GM19023 (cell line): ENCODE measurements at regions not wholly inside any gene's neighbourhood (a gene's known extent, or its start where the extent isn't known, plus 50 kb on each side); places are given as distances from the start of the nearest gene placed in this dataset.

ENCODE experiments used
- ATAC-seq: cut with Tn5 transposase; IDR thresholded peaks from one replicate; pipeline ENCODE4 v1.9.1; 2021; ENCODE audit warnings: mild to moderate bottlenecking, moderate library complexity; ENCODE audit not compliant: unreplicated experiment

DNA sequence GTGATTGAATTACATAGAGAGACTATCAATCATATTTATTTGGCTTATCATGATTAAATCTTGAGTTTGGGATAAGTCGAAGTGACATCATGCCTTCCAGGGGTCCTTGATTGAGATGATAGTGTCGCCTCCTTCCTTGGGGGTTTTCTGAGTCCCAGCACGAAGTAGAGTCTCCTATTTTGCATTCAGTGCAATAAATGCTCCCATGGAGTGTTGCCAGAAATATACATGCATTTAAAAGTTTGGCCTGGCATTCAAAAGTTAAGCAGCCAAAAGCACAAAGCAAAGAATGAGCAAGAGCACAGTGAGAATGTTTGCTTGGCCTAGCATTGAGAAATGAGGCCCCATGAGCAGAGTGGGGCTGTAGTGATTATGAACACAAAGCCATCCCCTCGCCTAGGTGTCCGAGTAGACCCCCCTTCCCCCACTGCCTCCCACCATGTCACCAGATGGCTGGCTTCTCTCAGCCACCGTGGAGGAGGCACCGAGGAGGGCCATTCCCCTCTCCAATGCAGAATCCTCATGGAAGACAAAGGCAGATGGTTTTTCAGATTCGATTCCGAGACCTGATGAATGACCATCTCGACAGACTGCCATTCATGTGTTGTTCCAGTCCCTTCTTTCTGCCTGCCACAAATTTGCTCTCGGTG lies 58.8 kb upstream of the UBL3 start:
- no peak for ATAC-seq

DNA sequence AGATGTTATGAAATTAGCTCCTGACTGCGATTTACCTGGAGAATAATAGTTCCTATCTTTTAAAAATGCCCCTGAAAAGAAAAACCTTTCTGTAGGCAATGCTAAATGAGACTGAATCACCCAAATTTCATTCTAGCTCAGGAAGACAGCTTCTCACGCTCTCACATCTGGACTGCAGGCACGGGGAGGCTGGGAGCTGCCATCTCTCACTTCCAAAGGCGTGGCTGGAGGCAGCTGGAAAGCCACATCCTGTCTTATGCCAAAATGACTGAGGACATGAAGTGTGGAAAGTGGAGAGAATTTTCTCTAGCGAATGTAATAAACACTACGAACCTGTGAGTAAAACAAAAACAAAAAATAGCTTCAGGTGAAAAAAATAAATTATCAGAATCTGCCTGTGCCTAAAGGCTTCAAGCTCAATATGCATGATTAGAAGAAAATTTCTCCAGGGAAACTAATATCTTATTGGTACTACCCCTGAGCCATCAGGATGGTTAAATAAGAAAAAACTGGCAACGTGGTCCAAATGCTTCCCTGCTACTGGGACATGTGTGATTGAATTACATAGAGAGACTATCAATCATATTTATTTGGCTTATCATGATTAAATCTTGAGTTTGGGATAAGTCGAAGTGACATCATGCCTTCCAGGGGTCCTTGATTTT lies 58.1 kb upstream of the UBL3 start:
- no peak for ATAC-seq

DNA sequence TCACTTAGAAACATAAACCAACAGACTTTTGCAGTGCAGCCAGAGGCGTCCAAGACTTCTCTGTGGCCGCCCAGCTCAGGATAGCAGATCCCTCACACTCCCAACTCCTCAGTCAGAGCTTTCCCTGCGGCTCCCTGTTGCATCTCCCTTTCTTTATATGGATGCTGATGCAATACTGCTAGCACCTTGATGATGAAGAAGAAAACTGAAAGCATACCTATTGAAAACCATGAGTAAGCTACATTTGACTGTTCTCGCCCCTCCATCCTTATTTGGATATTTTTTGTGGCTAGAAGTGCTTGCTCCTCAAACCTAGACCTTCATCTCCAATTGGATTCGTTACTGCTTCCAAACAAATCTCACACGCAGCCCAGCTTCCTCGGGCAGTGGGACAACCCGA lies 57.3 kb upstream of the UBL3 start:
- ATAC-seq, result no peak

DNA sequence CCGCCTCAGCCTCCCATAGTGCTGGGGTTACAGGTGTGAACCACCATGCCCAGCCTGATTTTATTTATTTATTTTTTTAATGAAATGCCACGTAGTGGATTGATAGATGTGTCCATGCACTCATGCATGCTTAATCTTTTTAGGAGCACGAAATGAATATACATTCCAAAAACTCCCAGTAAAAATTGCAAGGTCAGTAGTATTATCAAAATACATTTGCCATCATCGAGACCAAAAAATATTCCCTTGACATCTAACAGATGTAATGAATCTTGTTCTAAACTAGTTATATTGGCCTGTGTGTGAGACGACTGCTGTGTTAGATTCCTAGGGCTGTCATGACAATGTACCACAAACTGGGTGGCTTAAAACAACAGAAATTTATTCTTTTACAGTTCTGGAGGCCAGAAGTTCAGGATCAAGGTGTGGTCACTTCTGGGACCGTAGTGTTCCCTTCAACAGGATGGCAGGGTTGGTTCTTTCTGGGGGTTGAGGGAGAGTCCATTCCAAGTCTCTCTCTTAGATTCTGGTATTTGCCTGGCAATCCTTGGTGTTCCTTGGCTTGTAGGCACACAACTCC lies 56.1 kb upstream of the UBL3 start:
- ATAC-seq, result no peak

DNA sequence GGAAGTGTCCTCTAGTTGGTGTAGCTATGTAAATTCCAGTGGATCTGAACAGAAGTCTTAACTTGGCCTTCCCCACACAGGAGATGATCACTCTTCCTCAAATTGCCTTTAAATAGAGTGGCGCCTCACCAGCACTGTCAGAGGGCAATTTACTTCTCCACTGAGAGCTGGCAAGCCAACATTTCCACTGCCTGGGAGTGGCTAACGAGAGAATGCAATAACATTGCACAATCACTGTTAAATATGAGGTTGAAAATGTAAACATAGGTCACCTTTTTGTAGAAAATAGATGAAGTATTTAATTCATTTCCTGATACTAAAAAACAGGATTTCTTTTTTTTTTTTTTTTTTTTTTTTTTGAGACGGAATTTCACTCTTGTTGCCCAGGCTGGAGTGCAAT lies 55.4 kb upstream of the UBL3 start:
- ATAC-seq, result no peak

DNA sequence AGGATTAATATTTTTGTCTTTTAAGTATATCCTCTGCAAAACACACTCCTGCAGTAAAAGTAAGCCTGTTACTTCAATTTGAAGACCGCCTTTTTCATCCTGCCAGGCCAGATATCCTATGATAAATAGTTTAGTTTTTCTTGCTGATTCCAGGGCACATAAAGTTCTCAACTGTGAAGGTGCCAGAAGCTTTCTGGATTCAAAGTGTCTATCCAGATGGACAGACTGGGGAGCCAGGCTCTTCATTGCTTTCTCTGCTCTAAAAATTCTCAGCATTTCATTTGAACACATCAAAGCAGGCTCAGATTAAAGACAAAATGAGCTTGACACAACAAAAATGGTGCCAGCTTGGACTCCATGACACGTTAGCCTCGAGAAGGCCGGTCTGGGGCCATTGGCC lies 53.6 kb upstream of the UBL3 start:
- no peak for ATAC-seq

DNA sequence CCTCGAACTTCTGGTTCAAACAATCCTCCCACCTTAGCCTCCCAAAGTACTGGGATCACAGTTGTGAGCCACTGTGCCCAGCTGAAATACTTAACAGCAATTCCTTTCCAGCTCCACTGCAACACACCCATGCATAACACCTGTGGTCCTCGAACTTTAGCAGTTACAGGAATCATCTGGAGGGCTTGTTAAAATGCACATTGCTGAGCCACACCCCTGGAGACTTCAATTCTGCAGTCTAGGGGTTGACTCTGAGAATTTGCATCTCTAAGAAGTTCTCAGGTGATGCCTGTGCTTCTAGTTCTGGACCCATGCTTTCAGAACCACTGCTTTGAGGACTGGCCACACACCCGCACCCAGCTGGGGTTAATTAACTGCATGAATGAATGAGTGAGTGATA lies 53.1 kb upstream of the UBL3 start:
- no peak for ATAC-seq

DNA sequence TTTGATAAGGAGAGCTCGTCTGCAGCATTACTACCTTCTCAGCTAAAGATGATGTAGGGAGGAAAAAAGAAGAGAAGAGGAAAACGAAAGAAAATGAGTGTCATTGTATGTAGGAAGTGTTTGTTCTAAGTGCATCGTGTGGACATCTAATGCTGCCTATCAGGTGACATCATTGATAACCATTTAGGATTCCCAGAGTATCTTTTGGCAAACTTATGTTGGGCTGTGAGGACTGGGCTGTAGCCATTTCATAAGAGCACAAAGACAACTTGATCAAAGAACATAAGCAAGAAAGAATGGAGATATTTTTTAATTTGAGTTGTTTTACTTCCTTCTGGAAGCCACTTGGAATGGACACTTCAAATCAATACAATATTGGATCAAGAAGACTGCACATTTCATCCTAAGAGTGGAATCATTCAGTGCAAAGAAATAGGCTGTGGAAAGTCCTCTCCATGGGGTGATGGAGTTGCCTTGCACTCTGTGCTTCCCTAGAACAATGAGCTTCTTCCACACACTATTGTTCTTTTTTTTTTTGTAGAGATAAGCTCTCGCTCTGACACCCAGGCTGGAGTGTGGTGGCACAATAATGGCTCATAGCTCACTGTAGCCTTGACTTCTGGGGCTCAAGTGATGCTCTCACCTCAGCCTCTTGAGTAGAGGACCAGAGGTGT lies 52.4 kb upstream of the UBL3 start:
- ATAC-seq, result no peak

DNA sequence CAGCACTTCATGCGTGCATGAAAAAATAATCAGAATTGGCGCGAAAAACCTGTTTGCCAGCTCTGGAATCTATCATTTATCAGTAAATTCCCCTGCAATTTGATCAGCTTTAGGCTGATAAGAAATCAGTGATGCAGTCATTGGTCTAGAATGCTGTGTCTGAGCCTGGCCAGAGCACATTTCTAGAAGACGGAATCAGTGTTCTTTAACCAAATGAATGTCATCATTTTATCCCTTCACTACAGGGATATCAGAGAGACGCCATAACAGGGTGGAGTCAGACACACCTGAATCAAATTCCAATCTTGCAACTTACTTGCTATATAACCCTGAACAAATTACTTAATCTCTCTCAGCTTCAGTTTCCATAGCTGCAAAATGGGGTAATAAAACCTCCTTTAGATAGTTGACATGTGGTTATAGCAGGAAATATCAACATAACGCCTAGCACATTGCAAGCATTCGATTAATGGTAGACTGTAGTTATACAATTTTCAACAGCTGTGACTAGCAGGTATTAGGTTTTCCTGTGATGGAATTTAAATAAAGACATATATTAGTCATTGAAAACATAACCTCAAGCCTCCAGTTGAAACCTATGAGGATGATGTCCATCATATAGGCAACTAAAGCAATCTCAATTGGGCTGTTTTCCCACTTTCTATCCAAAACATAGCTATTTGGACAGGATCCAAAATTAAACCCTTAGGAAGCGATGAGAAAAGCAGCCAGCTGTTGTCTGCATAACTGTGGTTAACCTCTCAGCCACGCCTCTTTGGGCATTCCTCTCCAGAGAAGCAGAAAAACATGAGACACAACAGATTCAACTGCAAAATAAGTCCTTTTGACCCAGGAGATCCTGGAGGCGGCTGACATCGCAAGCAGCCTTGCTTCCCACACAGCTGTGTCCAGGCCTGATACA lies 51.6 kb upstream of the UBL3 start:
- ATAC-seq, result no peak
